CD4-positive, alpha-beta T cell (primary cell): ENCODE measurements at regions not wholly inside any gene's neighbourhood (a gene's known extent, or its start where the extent isn't known, plus 50 kb on each side); places are given as distances from the start of the nearest gene placed in this dataset.

Source experiments
- ATAC-seq: fragments of 200-7000 bp; cut with Tn5 transposase; one replicate; pipeline ENCODE4 v1.10.0; 2022; ENCODE audit warnings: mild to moderate bottlenecking; ENCODE audit not compliant: poor library complexity
- CTCF ChIA-PET: fragments of 350-600 bp; sonication (Branson Sonifier 250); formaldehyde crosslinking; loops from one replicate; lab custom pipeline; 2021; ENCODE audit warnings: antibody characterized with exemption, inconsistent platforms; lab: Charles Lee
- POLR2A ChIA-PET: fragments of 350-600 bp; sonication (Branson Sonifier 250); formaldehyde crosslinking; loops from one replicate; lab custom pipeline; 2021; ENCODE audit warnings: antibody characterized with exemption, inconsistent platforms; lab: Charles Lee
- DNase-seq, 14 experiments: peaks; one replicate each; pipeline ENCODE4 v3.0.0-alpha.2; 2013 to 2020; ENCODE audit warnings: mixed read lengths in 2 of 14
- H3K27ac ChIP-seq, 2 donors: one replicate each; pipeline versions ENCODE4 v1.5.1 to v1.7.0; 2013; ENCODE audit warnings: low read length in 2 of 2, low read depth in 1 of 2, mild to moderate bottlenecking in 1 of 2
- H3K27me3 ChIP-seq, 2 experiments: 1 replicate in 1 of 2; 2 replicates in 1 of 2; pipeline versions ENCODE4 v1.6.1 to v1.7.0; 2013; ENCODE audit warnings: low read length in 2 of 2, control low read depth in 1 of 2, mild to moderate bottlenecking in 1 of 2, moderate library complexity in 1 of 2; ENCODE audit not compliant: insufficient read depth in 2 of 2, control insufficient read depth in 1 of 2
- H3K36me3 ChIP-seq: one replicate; pipeline ENCODE4 v1.6.1; 2013; ENCODE audit warnings: low read length, control low read depth; ENCODE audit not compliant: insufficient read depth
- H3K4me1 ChIP-seq: one replicate; pipeline ENCODE4 v1.6.1; 2013; ENCODE audit warnings: low read length, control low read depth; ENCODE audit not compliant: insufficient read depth
- H3K4me3 ChIP-seq: one replicate; pipeline ENCODE4 v1.5.1; 2013; ENCODE audit warnings: mild to moderate bottlenecking, low read length, moderate library complexity
- H3K9me3 ChIP-seq, 2 experiments: 1 replicate in 1 of 2; 2 replicates in 1 of 2; pipeline versions ENCODE4 v1.6.1 to v1.7.0; 2013; ENCODE audit warnings: low read length in 2 of 2, mild to moderate bottlenecking in 2 of 2, control low read depth in 1 of 2, moderate library complexity in 1 of 2; ENCODE audit not compliant: control insufficient read depth in 1 of 2, insufficient read depth in 1 of 2
- H3K27ac Mint-ChIP-seq: one replicate; pipeline ENCODE4 v1.8.0; 2020; ENCODE audit warnings: mixed read lengths
- H3K27me3 Mint-ChIP-seq: one replicate; pipeline ENCODE4 v1.8.0; 2021; ENCODE audit warnings: mixed read lengths
- H3K36me3 Mint-ChIP-seq: one replicate; pipeline ENCODE4 v1.8.0; 2021; ENCODE audit warnings: low read depth, mixed read lengths
- H3K4me1 Mint-ChIP-seq: one replicate; pipeline ENCODE4 v1.8.0; 2021; ENCODE audit warnings: low read depth, mixed read lengths
- H3K4me3 Mint-ChIP-seq: one replicate; pipeline ENCODE4 v1.8.0; 2020; ENCODE audit warnings: mild to moderate bottlenecking, mixed read lengths
- H3K9me3 Mint-ChIP-seq: one replicate; pipeline ENCODE4 v1.8.0; 2020; ENCODE audit warnings: mixed read lengths
- CTCF ChIP-seq: fragments of 200-600 bp; IDR thresholded peaks from one replicate; pipeline ENCODE4 v1.8.0; 2022; ENCODE audit warnings: antibody characterized with exemption, mild to moderate bottlenecking
- intact Hi-C, 2 experiments: fragments of 100-400 bp; cut with DNase I in 1 of 2; cut with micrococcal nuclease in 1 of 2; formaldehyde crosslinking; loops; one replicate each; pipeline versions ENCODE4 v1.15.1 to v1.9.0; 2023 to 2025; cut with DNase I, micrococcal nuclease

GRCh38 chr3:10716964-10717363 is 99.1 kb upstream of the SLC6A11 start:
- Mint-ChIP-seq H3K4me3 (no peak overlapping the region), H3K36me3 (no peaks in the 10 kb centered on the region), H3K27ac (no peak overlapping the region), H3K4me1 (no peaks in the 10 kb centered on the region), H3K27me3 (peaks cover 30% of the 10 kb centered on the region), H3K9me3 (no peaks in the 10 kb centered on the region)
- Histone ChIP-seq H3K9me3 (peaks cover 0 to 3% of the 10 kb centered on the region in 2 experiments), H3K27me3 (peaks cover 0 to 15% of the 10 kb centered on the region in 2 experiments), H3K27ac (no peak overlapping the region), H3K36me3 (no peaks in the 10 kb centered on the region), H3K4me1 (no peaks in the 10 kb centered on the region), H3K4me3 (no peak overlapping the region)
- ATAC-seq (no peak), DNase-seq (no peak)
- CTCF ChIA-PET = no interaction called here
- no peak for TF ChIP-seq CTCF
- intact Hi-C loops = no loop called here
- POLR2A ChIA-PET = no interaction called here

- peaks cover 28% of the 10 kb centered on the region for H3K27me3 Mint-ChIP-seq
- no peak for DNase-seq
- Histone ChIP-seq H3K36me3 (no peaks in the 10 kb centered on the region), H3K27ac (no peak overlapping the region), H3K4me1 (no peaks in the 10 kb centered on the region), H3K4me3 (no peak overlapping the region), H3K27me3 (peaks cover 0 to 10% of the 10 kb centered on the region in 2 experiments), H3K9me3 (peaks cover 0 to 3% of the 10 kb centered on the region in 2 experiments)
- H3K4me3 Mint-ChIP-seq = no peak overlapping the region
- ATAC-seq = no peak
- intact Hi-C loops = no loop called here
- POLR2A ChIA-PET = no interaction called here
- no peaks in the 10 kb centered on the region for H3K4me1 Mint-ChIP-seq
- H3K36me3 Mint-ChIP-seq = no peaks in the 10 kb centered on the region
- no peaks in the 10 kb centered on the region for H3K9me3 Mint-ChIP-seq
- CTCF ChIA-PET = no interaction called here
- H3K27ac Mint-ChIP-seq = no peak overlapping the region
- no peak for TF ChIP-seq CTCF
Measured at GRCh38 chr3:10717756-10718155, 98.3 kb upstream of the SLC6A11 start.

GRCh38 chr3:10721101-10721500 is 94.9 kb upstream of the SLC6A11 start:
- H3K4me1 ChIP-seq = no peaks in the 10 kb centered on the region
- no peaks in the 10 kb centered on the region for H3K36me3 ChIP-seq
- H3K27me3 ChIP-seq = no peaks in the 10 kb centered on the region
- intact Hi-C loops = no loop called here
- H3K27ac Mint-ChIP-seq = no peak overlapping the region
- H3K9me3 ChIP-seq = no peaks in the 10 kb centered on the region
- peaks cover 25% of the 10 kb centered on the region for H3K27me3 Mint-ChIP-seq
- no peak overlapping the region for H3K27ac ChIP-seq
- POLR2A ChIA-PET = no interaction called here
- ATAC-seq = no peak
- DNase-seq = no peak
- H3K9me3 Mint-ChIP-seq = no peaks in the 10 kb centered on the region
- no peaks in the 10 kb centered on the region for H3K36me3 Mint-ChIP-seq
- no peak for TF ChIP-seq CTCF
- no peak overlapping the region for H3K4me3 Mint-ChIP-seq
- CTCF ChIA-PET = no interaction called here
- H3K4me3 ChIP-seq = no peak overlapping the region
- no peaks in the 10 kb centered on the region for H3K4me1 Mint-ChIP-seq
